Hepatocyte (in vitro differentiated cells): ENCODE measurements at regions not wholly inside any gene's neighbourhood (a gene's known extent, or its start where the extent isn't known, plus 50 kb on each side); places are given as distances from the start of the nearest gene placed in this dataset.

Experiments
- DNase-seq: peaks from one replicate; pipeline ENCODE4 v3.0.0-alpha.2; 2016; ENCODE audit warnings: low spot score
- H2AFZ ChIP-seq: fragments of 200-600 bp; sonication (generic); 2 replicates; pipeline ENCODE4 v1.6.0; 2016; ENCODE audit warnings: antibody characterized with exemption, mild to moderate bottlenecking
- H3K27ac ChIP-seq: fragments of 200-600 bp; sonication (generic); 2 replicates; pipeline ENCODE4 v1.5.1; 2016; ENCODE audit warnings: mild to moderate bottlenecking
- H3K27me3 ChIP-seq: fragments of 200-600 bp; sonication (generic); 2 replicates; pipeline ENCODE4 v1.6.1; 2016
- H3K36me3 ChIP-seq: fragments of 200-600 bp; sonication (generic); replicated peaks from 2 replicates; pipeline ENCODE4 v1.5.1; 2016; ENCODE audit warnings: low read depth; ENCODE audit not compliant: insufficient read depth
- H3K4me1 ChIP-seq: fragments of 200-600 bp; sonication (generic); 2 replicates; pipeline ENCODE4 v1.5.1; 2016; ENCODE audit warnings: mild to moderate bottlenecking, moderate library complexity; ENCODE audit not compliant: insufficient read depth
- H3K4me2 ChIP-seq: fragments of 200-600 bp; sonication (generic); 2 replicates; pipeline ENCODE4 v1.6.0; 2016
- H3K4me3 ChIP-seq: fragments of 200-600 bp; sonication (generic); 2 replicates; pipeline ENCODE4 v1.5.1; 2016; ENCODE audit warnings: mild to moderate bottlenecking
- H3K79me2 ChIP-seq: fragments of 200-600 bp; sonication (generic); 2 replicates; pipeline ENCODE4 v1.6.0; 2017; ENCODE audit warnings: mild to moderate bottlenecking
- H3K9me2 ChIP-seq: fragments of 200-600 bp; sonication (generic); replicated peaks from 2 replicates; pipeline ENCODE4 v1.6.0; 2017; ENCODE audit warnings: mild to moderate bottlenecking; ENCODE audit not compliant: insufficient read depth
- H3K9me3 ChIP-seq: fragments of 200-600 bp; sonication (generic); 2 replicates; pipeline ENCODE4 v1.5.1; 2016; ENCODE audit warnings: low read depth, mild to moderate bottlenecking
- H4K20me1 ChIP-seq: fragments of 200-600 bp; sonication (generic); 2 replicates; pipeline ENCODE4 v1.6.0; 2016; ENCODE audit warnings: mild to moderate bottlenecking; ENCODE audit not compliant: insufficient read depth, poor library complexity, severe bottlenecking
- EZH2 ChIP-seq: fragments of 200-600 bp; sonication (generic); IDR thresholded peaks from 2 replicates; pipeline ENCODE4 v1.6.1; 2016; ENCODE audit warnings: antibody characterized with exemption, mild to moderate bottlenecking, borderline replicate concordance
- EZH2phosphoT487 ChIP-seq: fragments of 200-600 bp; sonication (generic); IDR thresholded peaks from one replicate; pipeline ENCODE4 v1.6.1; 2018; ENCODE audit warnings: antibody characterized with exemption, mild to moderate bottlenecking, low read depth, moderate library complexity; ENCODE audit not compliant: unreplicated experiment, severe bottlenecking
- WGBS: methylation state at CpG from one replicate; pipeline ENCODE4 v1.1.6; 2016; ENCODE audit warnings: low lambda C conversion rate; ENCODE audit errors: missing lambda C conversion rate; 5-methylcytosine and 5-hydroxymethylcytosine counted together
- TF ChIP-seq, protein P1 (sequence below): fragments of 200-600 bp; sonication (generic); IDR thresholded peaks from 2 replicates; pipeline ENCODE4 v1.5.1; 2016; ENCODE audit warnings: antibody characterized with exemption, mild to moderate bottlenecking; ENCODE audit not compliant: poor library complexity

DNA sequence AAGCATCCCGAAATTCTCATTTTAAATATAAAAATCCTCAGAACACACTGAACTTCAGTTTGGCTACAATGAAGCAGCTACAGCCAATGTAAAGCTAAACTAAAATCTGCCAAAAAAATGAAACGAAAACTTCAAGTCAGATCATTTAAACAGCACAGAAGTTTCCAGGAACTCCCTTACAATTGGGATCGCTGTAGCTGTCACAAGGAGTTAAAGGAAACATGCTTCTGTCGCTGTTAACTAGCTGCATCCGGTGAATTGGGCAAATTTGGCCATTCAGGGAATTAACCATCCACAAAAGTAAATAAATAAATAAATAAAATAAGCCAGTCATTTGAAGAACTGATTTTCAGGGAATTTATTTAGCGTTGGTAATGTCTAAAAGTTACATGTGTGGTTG lies 77.0 kb upstream of the PEG3 start:
- WGBS: 50% methylated on average over 6 of the region's 6 CpGs

DNA sequence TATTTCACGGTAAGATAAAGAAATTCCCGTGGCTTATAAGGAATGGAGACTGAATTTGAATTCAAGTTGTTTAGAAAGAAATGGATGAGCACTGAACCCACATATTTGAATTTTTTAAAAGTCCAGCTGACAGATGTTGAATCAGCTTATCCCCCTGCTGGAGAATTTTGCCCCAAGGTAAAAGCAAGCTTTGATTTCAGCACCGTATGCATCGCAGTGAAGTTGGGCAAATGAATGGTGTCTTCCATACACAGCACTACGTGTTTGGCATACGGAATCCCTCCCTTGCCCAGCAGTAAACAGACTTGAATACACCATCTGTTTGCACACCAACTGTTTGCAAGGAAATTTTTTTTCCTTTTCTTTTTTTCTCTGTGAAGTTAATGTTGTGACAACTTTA lies 77.5 kb upstream of the PEG3 start:
- Histone ChIP-seq H3K9me2 (no peaks in the 10 kb centered on the region), H3K27ac (no peak overlapping the region), H3K4me2 (no peak overlapping the region), H3K79me2 (no peaks in the 10 kb centered on the region), H3K36me3 (no peaks in the 10 kb centered on the region), H3K4me1 (no peaks in the 10 kb centered on the region), H3K9me3 (no peaks in the 10 kb centered on the region), H3K27me3 (no peaks in the 10 kb centered on the region), H4K20me1 (no peaks in the 10 kb centered on the region), H2AFZ (no peak overlapping the region), H3K4me3 (no peak overlapping the region)
- WGBS: 76% methylated on average over 6 of the region's 6 CpGs
- TF ChIP-seq EZH2: no peak
- no peak for TF ChIP-seq EZH2phosphoT487
- TF ChIP-seq, protein P1, sequence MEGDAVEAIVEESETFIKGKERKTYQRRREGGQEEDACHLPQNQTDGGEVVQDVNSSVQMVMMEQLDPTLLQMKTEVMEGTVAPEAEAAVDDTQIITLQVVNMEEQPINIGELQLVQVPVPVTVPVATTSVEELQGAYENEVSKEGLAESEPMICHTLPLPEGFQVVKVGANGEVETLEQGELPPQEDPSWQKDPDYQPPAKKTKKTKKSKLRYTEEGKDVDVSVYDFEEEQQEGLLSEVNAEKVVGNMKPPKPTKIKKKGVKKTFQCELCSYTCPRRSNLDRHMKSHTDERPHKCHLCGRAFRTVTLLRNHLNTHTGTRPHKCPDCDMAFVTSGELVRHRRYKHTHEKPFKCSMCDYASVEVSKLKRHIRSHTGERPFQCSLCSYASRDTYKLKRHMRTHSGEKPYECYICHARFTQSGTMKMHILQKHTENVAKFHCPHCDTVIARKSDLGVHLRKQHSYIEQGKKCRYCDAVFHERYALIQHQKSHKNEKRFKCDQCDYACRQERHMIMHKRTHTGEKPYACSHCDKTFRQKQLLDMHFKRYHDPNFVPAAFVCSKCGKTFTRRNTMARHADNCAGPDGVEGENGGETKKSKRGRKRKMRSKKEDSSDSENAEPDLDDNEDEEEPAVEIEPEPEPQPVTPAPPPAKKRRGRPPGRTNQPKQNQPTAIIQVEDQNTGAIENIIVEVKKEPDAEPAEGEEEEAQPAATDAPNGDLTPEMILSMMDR: no peak
- DNase-seq: no peak

More for the DNA sequence above, 77.0 kb upstream of the PEG3 start:
- Histone ChIP-seq H4K20me1 (no peaks in the 10 kb centered on the region), H3K4me3 (no peak overlapping the region), H3K4me1 (no peaks in the 10 kb centered on the region), H3K4me2 (no peak overlapping the region), H3K79me2 (no peaks in the 10 kb centered on the region), H3K36me3 (no peaks in the 10 kb centered on the region), H3K9me2 (no peaks in the 10 kb centered on the region), H3K27ac (no peak overlapping the region), H3K9me3 (no peaks in the 10 kb centered on the region), H3K27me3 (no peaks in the 10 kb centered on the region), H2AFZ (no peak overlapping the region)
- TF ChIP-seq, protein P1: no peak
- TF ChIP-seq EZH2phosphoT487: no peak
- TF ChIP-seq EZH2: no peak
- DNase-seq: no peak

DNA sequence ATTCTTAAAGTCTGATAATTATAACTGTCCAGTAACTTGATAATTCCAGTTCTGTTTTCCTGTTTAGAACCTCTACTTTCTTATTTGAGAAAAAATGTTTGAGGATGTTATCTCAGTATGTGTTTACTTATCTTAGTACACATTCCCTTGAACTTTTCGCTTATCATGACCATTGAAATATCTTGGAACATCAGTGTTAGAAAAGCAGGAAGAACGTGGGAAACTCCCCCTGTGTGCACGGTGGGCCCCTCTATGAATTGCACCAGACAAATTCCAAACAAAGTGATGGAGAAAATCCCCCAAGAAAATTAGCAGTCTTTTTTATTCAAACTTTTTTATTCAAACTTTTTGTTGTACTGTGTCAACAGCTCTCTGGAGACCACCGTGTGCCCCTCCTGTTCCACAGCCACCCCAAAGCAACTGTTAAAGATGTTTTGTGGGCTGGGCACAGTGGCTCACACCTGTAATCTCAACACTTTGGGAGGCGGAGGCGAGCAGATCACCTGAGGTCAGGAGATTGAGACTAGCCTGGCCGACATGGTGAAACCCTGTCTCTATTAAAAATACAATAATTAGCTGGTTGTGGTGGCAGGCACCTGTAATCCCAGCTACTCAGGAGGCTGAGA lies 78.3 kb upstream of the PEG3 start:
- H2AFZ ChIP-seq: no peak overlapping the region
- H3K79me2 ChIP-seq: no peaks in the 10 kb centered on the region
- no peaks in the 10 kb centered on the region for H4K20me1 ChIP-seq
- H3K4me3 ChIP-seq: no peak overlapping the region
- H3K36me3 ChIP-seq: no peaks in the 10 kb centered on the region
- no peaks in the 10 kb centered on the region for H3K27me3 ChIP-seq
- no peak for TF ChIP-seq EZH2
- no peak for TF ChIP-seq EZH2phosphoT487
- TF ChIP-seq, protein P1: no peak
- no peak for DNase-seq
- 65% methylated on average over 7 of the region's 7 CpGs for WGBS
- no peaks in the 10 kb centered on the region for H3K4me1 ChIP-seq
- H3K9me2 ChIP-seq: no peaks in the 10 kb centered on the region
- no peaks in the 10 kb centered on the region for H3K9me3 ChIP-seq
- no peak overlapping the region for H3K4me2 ChIP-seq
- no peak overlapping the region for H3K27ac ChIP-seq
